Mesendoderm (in vitro differentiated cells): ENCODE measurements at regions not wholly inside any gene's neighbourhood (a gene's known extent, or its start where the extent isn't known, plus 50 kb on each side); places are given as distances from the start of the nearest gene placed in this dataset.

Experiments used
- DNase-seq: peaks from one replicate; pipeline ENCODE4 v3.0.0; 2013
- H2AK5ac ChIP-seq: 2 replicates; pipeline ENCODE4 v1.6.1; 2013; ENCODE audit warnings: low read length, inconsistent platforms
- H2BK120ac ChIP-seq: 2 replicates; pipeline ENCODE4 v1.6.1; 2013; ENCODE audit warnings: low read depth, mild to moderate bottlenecking, low read length, moderate library complexity, mixed read lengths
- H2BK15ac ChIP-seq: replicated peaks from 2 replicates; pipeline ENCODE4 v1.6.1; 2013; ENCODE audit warnings: low read depth, mild to moderate bottlenecking, moderate library complexity
- H2BK5ac ChIP-seq: 2 replicates; pipeline ENCODE4 v1.6.1; 2013; ENCODE audit warnings: low read length, inconsistent platforms
- H3K18ac ChIP-seq: 2 replicates; pipeline ENCODE4 v1.6.1; 2013; ENCODE audit warnings: mild to moderate bottlenecking, low read length, mixed read lengths
- H3K23ac ChIP-seq: one replicate; pipeline ENCODE4 v1.6.1; 2013; ENCODE audit warnings: low read length
- H3K27ac ChIP-seq: 2 replicates; pipeline ENCODE4 v1.5.1; 2013; ENCODE audit warnings: low read depth, mild to moderate bottlenecking, inconsistent platforms, low read length, moderate library complexity
- H3K27me3 ChIP-seq: 2 replicates; pipeline ENCODE4 v1.6.1; 2013; ENCODE audit warnings: low read length, control low read depth, mild to moderate bottlenecking, inconsistent platforms; ENCODE audit not compliant: insufficient read depth, poor library complexity
- H3K36me3 ChIP-seq: 2 replicates; pipeline ENCODE4 v1.6.1; 2013; ENCODE audit warnings: low read length, inconsistent platforms; ENCODE audit not compliant: control insufficient read depth, insufficient read depth
- H3K4ac ChIP-seq: one replicate; pipeline ENCODE4 v1.6.1; 2013; ENCODE audit warnings: low read depth, mild to moderate bottlenecking, low read length, moderate library complexity
- H3K4me1 ChIP-seq: 2 replicates; pipeline ENCODE4 v1.6.1; 2013; ENCODE audit warnings: low read depth, low read length, inconsistent platforms; ENCODE audit not compliant: control insufficient read depth
- H3K4me2 ChIP-seq: 2 replicates; pipeline ENCODE4 v1.6.1; 2013; ENCODE audit warnings: low read length
- H3K4me3 ChIP-seq: 2 replicates; pipeline ENCODE4 v1.5.1; 2013; ENCODE audit warnings: mild to moderate bottlenecking, low read length
- H3K56ac ChIP-seq: one replicate; pipeline ENCODE4 v1.6.1; 2013; ENCODE audit warnings: low read length
- H3K79me1 ChIP-seq: 2 replicates; pipeline ENCODE4 v1.6.1; 2013; ENCODE audit warnings: low read length, inconsistent platforms
- H3K79me2 ChIP-seq: 2 replicates; pipeline ENCODE4 v1.6.1; 2013; ENCODE audit warnings: mild to moderate bottlenecking, low read length; ENCODE audit not compliant: control insufficient read depth, insufficient read depth
- H3K9ac ChIP-seq: 2 replicates; pipeline ENCODE4 v1.6.1; 2013; ENCODE audit warnings: low read length, inconsistent platforms
- H4K5ac ChIP-seq: one replicate; pipeline ENCODE4 v1.6.1; 2013; ENCODE audit warnings: low read length
- H4K8ac ChIP-seq: one replicate; pipeline ENCODE4 v1.6.1; 2013; ENCODE audit warnings: low read depth, mild to moderate bottlenecking, control low read depth, low read length, moderate library complexity
- WGBS: extraction: QIAGEN DNeasy Blood & Tissue Kit; methylation state at CpG from one replicate; pipeline ENCODE4 v1.1.7; 2013; ENCODE audit warnings: low lambda C conversion rate, missing lambda C conversion rate; ENCODE audit not compliant: insufficient coverage; ENCODE audit errors: extremely low coverage; 5-methylcytosine and 5-hydroxymethylcytosine counted together

DNA sequence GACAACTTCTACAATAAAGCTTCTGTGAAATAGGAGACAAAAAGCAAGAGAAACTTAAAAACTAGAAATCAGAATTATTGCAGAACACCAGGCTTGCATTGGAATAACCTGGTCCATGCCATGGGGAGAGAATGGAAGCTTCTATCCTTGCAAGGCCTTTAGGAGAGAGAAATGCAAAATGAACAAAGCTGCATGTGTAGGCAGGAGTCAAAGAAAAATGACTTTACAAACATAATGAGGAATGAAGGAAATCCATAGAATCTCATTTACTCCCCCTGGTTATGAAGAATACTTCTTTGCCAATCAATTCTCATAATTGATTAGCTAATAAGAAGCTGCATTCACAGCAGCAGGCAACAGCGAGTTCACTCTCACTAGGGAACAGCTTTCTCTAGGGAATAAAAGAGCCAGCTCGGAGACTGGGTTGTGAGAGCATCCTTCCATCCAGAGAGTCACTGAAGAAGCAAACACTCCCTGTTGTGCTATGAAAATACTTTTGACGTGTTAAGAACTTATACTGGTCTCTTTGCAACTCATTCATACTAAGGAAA, 235.9 kb upstream of the LRATD1 start:
- no CpG with 5 or more reads among the region's 3 CpGs for WGBS
- Histone ChIP-seq H3K4ac (no peak overlapping the region), H2BK120ac (no peak overlapping the region), H3K79me1 (no peaks in the 10 kb centered on the region), H3K4me1 (no peaks in the 10 kb centered on the region), H4K5ac (no peak overlapping the region), H3K4me3 (no peak overlapping the region), H3K56ac (no peak overlapping the region), H2BK5ac (no peak overlapping the region), H2BK15ac (no peak overlapping the region), H3K27ac (no peak overlapping the region), H3K4me2 (no peak overlapping the region), H3K27me3 (no peaks in the 10 kb centered on the region), H3K9ac (no peak overlapping the region), H2AK5ac (no peak overlapping the region), H3K23ac (no peak overlapping the region), H3K36me3 (no peaks in the 10 kb centered on the region), H3K79me2 (no peaks in the 10 kb centered on the region), H4K8ac (no peak overlapping the region), H3K18ac (no peak overlapping the region)
- DNase-seq = no peak

DNA sequence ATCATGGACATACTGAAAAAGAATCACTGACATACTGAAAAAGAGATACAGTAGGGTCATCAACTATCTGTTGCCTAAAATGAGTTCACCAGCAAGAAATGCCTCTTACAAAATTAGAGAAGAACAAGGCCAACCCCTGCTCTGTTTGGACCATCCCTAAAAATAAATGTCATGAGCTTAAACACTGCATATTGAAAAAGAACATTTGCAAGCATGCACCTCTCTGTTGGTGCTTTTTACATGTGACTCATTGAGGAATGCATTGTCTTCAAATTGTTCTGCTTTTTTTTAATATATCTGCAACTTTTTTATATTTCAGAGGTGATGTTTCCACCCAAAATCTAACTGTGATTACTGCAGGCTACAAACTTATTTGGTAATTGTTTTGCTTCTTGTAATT, 233.9 kb upstream of the LRATD1 start:
- H3K27me3 ChIP-seq = no peaks in the 10 kb centered on the region
- no peak overlapping the region for H2BK120ac ChIP-seq
- no peak overlapping the region for H2BK5ac ChIP-seq
- no peak for DNase-seq
- H3K4ac ChIP-seq = no peak overlapping the region
- no peak overlapping the region for H3K23ac ChIP-seq
- H4K8ac ChIP-seq = no peak overlapping the region
- H3K9ac ChIP-seq = no peak overlapping the region
- no peak overlapping the region for H3K18ac ChIP-seq
- no peak overlapping the region for H2AK5ac ChIP-seq
- H3K27ac ChIP-seq = no peak overlapping the region
- H3K79me1 ChIP-seq = no peaks in the 10 kb centered on the region
- H3K36me3 ChIP-seq = no peaks in the 10 kb centered on the region
- no peaks in the 10 kb centered on the region for H3K4me1 ChIP-seq
- H4K5ac ChIP-seq = no peak overlapping the region
- H2BK15ac ChIP-seq = no peak overlapping the region
- H3K79me2 ChIP-seq = no peaks in the 10 kb centered on the region
- H3K4me2 ChIP-seq = no peak overlapping the region
- no peak overlapping the region for H3K4me3 ChIP-seq
- H3K56ac ChIP-seq = no peak overlapping the region

DNA sequence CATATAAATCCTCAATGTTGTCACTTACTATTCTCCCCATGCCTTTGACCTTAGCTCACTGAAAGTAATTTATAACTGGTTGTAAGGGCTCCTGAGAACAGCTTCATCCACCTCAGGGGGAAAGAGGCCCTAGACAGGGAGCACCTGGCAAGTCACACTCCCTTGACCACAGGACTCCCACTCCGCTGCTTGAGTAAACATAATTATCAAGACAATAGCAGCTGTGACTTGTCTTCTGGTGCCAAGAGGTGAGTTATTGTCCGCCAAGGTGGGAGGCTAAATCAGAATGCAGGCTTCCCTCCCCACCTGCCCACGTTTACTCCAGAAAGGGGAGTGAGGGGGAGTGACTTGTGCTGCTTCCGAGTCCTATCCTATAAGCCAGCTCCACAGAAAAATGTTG, 230.6 kb upstream of the LRATD1 start:
- H3K23ac ChIP-seq = no peak overlapping the region
- H3K9ac ChIP-seq = no peak overlapping the region
- no CpG with 5 or more reads among the region's 4 CpGs for WGBS
- H2BK5ac ChIP-seq = no peak overlapping the region
- H3K4me2 ChIP-seq = no peak overlapping the region
- H3K4me1 ChIP-seq = no peaks in the 10 kb centered on the region
- H3K4ac ChIP-seq = no peak overlapping the region
- H3K36me3 ChIP-seq = no peaks in the 10 kb centered on the region
- H4K5ac ChIP-seq = no peak overlapping the region
- no peaks in the 10 kb centered on the region for H3K79me2 ChIP-seq
- no peak overlapping the region for H3K4me3 ChIP-seq
- H2BK15ac ChIP-seq = no peak overlapping the region
- no peak overlapping the region for H3K56ac ChIP-seq
- no peaks in the 10 kb centered on the region for H3K79me1 ChIP-seq
- H2AK5ac ChIP-seq = no peak overlapping the region
- H3K27ac ChIP-seq = no peak overlapping the region
- no peak overlapping the region for H3K18ac ChIP-seq
- DNase-seq = peak; percentile 63
- H4K8ac ChIP-seq = no peak overlapping the region
- no peaks in the 10 kb centered on the region for H3K27me3 ChIP-seq
- H2BK120ac ChIP-seq = no peak overlapping the region

DNA sequence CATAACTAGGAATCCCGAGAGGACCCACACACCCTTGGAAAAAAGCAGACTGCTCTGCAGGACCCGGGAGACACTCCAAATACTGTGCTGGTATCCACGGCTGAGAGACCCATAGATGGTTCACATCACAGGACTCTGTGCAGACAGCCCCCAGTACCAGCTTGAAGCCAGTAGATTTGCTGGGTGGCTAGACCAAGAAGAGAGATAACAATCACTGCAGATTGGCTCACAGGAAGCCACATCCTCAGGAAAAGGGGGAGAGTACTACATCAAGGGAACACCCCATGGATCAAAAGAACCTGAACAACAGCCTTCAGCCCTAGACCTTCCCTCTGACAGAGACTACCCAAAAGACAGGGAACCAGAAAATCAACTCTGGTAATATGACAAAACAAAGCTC, 223.8 kb upstream of the LRATD1 start:
- Histone ChIP-seq H3K27ac (no peak overlapping the region), H3K4ac (no peak overlapping the region), H3K18ac (no peak overlapping the region), H2BK5ac (no peak overlapping the region), H2AK5ac (no peak overlapping the region), H3K4me1 (no peaks in the 10 kb centered on the region), H3K56ac (no peak overlapping the region), H3K27me3 (no peaks in the 10 kb centered on the region), H3K9ac (no peak overlapping the region), H3K4me2 (no peak overlapping the region), H3K79me2 (no peaks in the 10 kb centered on the region), H3K4me3 (no peak overlapping the region), H4K5ac (no peak overlapping the region), H3K36me3 (no peaks in the 10 kb centered on the region), H3K79me1 (no peaks in the 10 kb centered on the region), H2BK15ac (no peak overlapping the region), H4K8ac (no peak overlapping the region), H3K23ac (no peak overlapping the region), H2BK120ac (no peak overlapping the region)
- WGBS = no CpG with 5 or more reads among the region's 3 CpGs
- DNase-seq = no peak

DNA sequence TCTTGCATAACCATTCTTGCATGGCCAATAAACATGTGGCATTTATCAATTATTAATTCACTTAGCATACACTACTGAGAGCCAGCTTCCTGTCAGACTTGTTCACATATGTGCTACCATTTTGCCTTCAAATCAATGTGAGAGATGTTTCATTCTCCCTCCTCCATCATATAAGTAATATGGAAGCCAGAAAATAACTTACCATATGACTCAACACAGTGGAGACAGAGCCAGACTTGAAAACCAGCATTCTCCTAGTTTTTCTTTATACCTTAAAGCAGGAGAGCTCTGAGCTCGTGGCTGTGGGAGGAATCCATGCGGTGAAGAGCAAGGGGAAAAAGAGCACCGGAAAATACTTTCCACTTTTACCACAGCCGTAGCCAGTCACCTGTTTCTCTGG, 215.0 kb upstream of the LRATD1 start:
- WGBS = no CpG with 5 or more reads among the region's 4 CpGs
- Histone ChIP-seq H4K5ac (no peak overlapping the region), H3K36me3 (no peaks in the 10 kb centered on the region), H3K27ac (no peak overlapping the region), H2BK120ac (no peak overlapping the region), H3K56ac (no peak overlapping the region), H3K23ac (no peak overlapping the region), H2BK5ac (no peak overlapping the region), H3K79me2 (no peaks in the 10 kb centered on the region), H2BK15ac (no peak overlapping the region), H3K27me3 (no peaks in the 10 kb centered on the region), H3K4ac (no peak overlapping the region), H3K4me3 (no peak overlapping the region), H4K8ac (no peak overlapping the region), H3K4me1 (no peaks in the 10 kb centered on the region), H3K18ac (no peak overlapping the region), H3K79me1 (no peaks in the 10 kb centered on the region), H2AK5ac (no peak overlapping the region), H3K4me2 (no peak overlapping the region), H3K9ac (no peak overlapping the region)
- DNase-seq = no peak

DNA sequence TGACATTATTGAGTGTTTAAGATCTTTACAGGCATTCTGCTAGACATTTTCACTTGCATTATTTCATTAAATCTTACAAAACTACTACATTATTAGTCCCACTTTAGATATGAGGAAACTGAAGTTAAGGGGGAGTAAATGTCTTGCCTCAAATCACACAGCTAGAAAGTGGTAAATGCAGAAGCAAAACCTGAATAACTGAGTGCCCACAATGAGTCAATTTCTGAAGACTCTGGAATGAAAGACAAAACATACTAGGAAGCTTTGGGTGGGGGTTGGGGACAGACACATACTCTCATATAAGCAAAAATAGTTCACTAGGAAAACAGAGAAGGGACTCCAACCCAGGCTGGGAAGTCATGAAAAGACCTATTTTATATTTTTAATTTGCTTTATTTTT, 214.4 kb upstream of the LRATD1 start:
- Histone ChIP-seq H3K36me3 (no peaks in the 10 kb centered on the region), H3K79me2 (no peaks in the 10 kb centered on the region), H3K4me3 (no peak overlapping the region), H2BK15ac (no peak overlapping the region), H3K4ac (no peak overlapping the region), H3K27ac (no peak overlapping the region), H2AK5ac (no peak overlapping the region), H3K23ac (no peak overlapping the region), H4K5ac (no peak overlapping the region), H2BK5ac (no peak overlapping the region), H3K18ac (no peak overlapping the region), H3K79me1 (no peaks in the 10 kb centered on the region), H3K4me2 (no peak overlapping the region), H3K4me1 (no peaks in the 10 kb centered on the region), H3K56ac (no peak overlapping the region), H2BK120ac (no peak overlapping the region), H3K9ac (no peak overlapping the region), H4K8ac (no peak overlapping the region), H3K27me3 (no peaks in the 10 kb centered on the region)
- DNase-seq = no peak
